ENCODE measurements at regions not wholly inside any gene's neighbourhood (a gene's known extent, or its start where the extent isn't known, plus 50 kb on each side); places are given as distances from the start of the nearest gene placed in this dataset.

DNA sequence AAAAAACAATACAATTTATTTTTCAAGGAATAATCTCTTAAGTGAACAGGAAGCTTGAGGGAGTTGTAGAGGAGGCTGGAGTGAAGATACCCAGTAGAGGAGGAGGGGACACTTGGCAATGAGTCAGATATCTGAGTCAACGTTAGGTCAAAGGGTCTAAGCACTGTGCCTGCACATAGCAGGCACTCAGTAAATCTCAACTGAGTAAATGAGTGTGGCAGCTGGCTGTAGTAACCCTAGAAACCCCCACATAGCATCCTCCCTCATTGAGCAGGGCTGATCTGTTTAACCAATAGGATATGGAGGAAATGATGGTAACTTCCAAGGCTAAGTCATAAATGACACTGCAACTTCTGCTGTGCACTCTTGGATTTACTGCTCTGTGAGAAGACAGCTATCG, 186.0 kb upstream of the FAM241A start:
- no TSS peak for BruUV-seq (replicated peaks)
- H2BK5ac ChIP-seq (ENCODE audit: low read depth, low read length, poor library complexity, severe bottlenecking): no peak overlapping the region
- H3K79me1 ChIP-seq (ENCODE audit: low read depth in 1 of 2, low read length in 2 of 2): no peaks in the 10 kb centered on the region
- no peaks in the 10 kb centered on the region for H3K9me1 ChIP-seq (ENCODE audit: insufficient read depth, low read length)
- ChIA-PET POLR2A (ENCODE audit: unreplicated experiment) (no interaction called here), CTCF (no interaction called here)
- H3K4ac ChIP-seq (ENCODE audit: low read depth, low read length): no peak overlapping the region
- H4K20me1 ChIP-seq (ENCODE audit: insufficient read depth, low read length): no peaks in the 10 kb centered on the region
- H4K8ac ChIP-seq (ENCODE audit: low read depth in 2 of 2, low read length in 2 of 2): no peak overlapping the region
- H3K14ac ChIP-seq (replicated peaks; ENCODE audit: low read depth, low read length): no peak overlapping the region
- no peak overlapping the region for H2AK5ac ChIP-seq (ENCODE audit: low read depth, low read length)
- no CpG with 5 or more reads among the region's 2 CpGs for WGBS, 2 experiments (ENCODE audit: extremely low coverage in 2 of 2, insufficient read length in 1 of 2)
- in situ Hi-C loops (cut with MboI; ENCODE audit: low sequenced_read_pairs): no loop called here
- H3K18ac ChIP-seq (ENCODE audit: low read depth, low read length): no peak overlapping the region
- no peak overlapping the region for H3K23ac ChIP-seq (ENCODE audit: low read depth, low read length)
- no peaks in the 10 kb centered on the region for H3K9me3 ChIP-seq (ENCODE audit: control insufficient read depth, insufficient read depth, low read length)
- H3K9ac ChIP-seq (ENCODE audit: low read depth, low read length): no peak overlapping the region
- no peaks in the 10 kb centered on the region for H3K36me3 ChIP-seq (ENCODE audit: control insufficient read depth, insufficient read depth, low read length)
- no peak overlapping the region for H4K91ac ChIP-seq (ENCODE audit: insufficient read depth, low read depth, low read length)
- dilution Hi-C loops (cut with HindIII; ENCODE audit: low sequenced_read_pairs, unreplicated experiment): no loop called here
- no peak overlapping the region for H2AK9ac ChIP-seq (replicated peaks; ENCODE audit: low read depth, low read length, poor library complexity)
- ATAC-seq (ENCODE audit: low read depth) (no peak), DNase-seq (peak; percentile 10)
- no peak overlapping the region for H3K4me2 ChIP-seq (ENCODE audit: low read depth, low read length)
- no peak overlapping the region for H2BK20ac ChIP-seq (ENCODE audit: low read depth, low read length)
- no peak for TF ChIP-seq NFE2L2 (IDR thresholded peaks at IDR 0.05; ENCODE audit: low read depth, low read length)
- no peak for TF ChIP-seq CHD1 (IDR thresholded peaks at IDR 0.05; ENCODE audit: low read depth, low read length)
- TF ChIP-seq SMC3 (IDR thresholded peaks at IDR 0.05; ENCODE audit: low read depth, low read length): no peak
- TF ChIP-seq, protein P1, sequence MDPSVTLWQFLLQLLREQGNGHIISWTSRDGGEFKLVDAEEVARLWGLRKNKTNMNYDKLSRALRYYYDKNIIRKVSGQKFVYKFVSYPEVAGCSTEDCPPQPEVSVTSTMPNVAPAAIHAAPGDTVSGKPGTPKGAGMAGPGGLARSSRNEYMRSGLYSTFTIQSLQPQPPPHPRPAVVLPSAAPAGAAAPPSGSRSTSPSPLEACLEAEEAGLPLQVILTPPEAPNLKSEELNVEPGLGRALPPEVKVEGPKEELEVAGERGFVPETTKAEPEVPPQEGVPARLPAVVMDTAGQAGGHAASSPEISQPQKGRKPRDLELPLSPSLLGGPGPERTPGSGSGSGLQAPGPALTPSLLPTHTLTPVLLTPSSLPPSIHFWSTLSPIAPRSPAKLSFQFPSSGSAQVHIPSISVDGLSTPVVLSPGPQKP (IDR thresholded peaks at IDR 0.05; ENCODE audit: borderline replicate concordance, low read depth, low read length): no peak
- H3K27ac ChIP-seq (ENCODE audit: insufficient read depth, low read length): no peak overlapping the region
- H3K4me3 ChIP-seq (ENCODE audit: insufficient read depth, low read depth, low read length): no peak overlapping the region
- no peak overlapping the region for H2BK120ac ChIP-seq (ENCODE audit: low read depth, low read length)
- intact Hi-C loops (cut with micrococcal nuclease): no loop called here
- H2BK15ac ChIP-seq (ENCODE audit: low read depth, low read length): no peak overlapping the region
- no peak overlapping the region for H3K56ac ChIP-seq (ENCODE audit: extremely low read depth, insufficient read depth, low read length)
- no peaks in the 10 kb centered on the region for H3K27me3 ChIP-seq (ENCODE audit: control insufficient read depth, insufficient read depth, low read length)
- H2AFZ ChIP-seq (replicated peaks; ENCODE audit: low read length, poor library complexity): no peak overlapping the region
- H4K5ac ChIP-seq (ENCODE audit: low read depth, low read length): no peak overlapping the region
- H3K4me1 ChIP-seq (ENCODE audit: control insufficient read depth, insufficient read depth, low read length): no peaks in the 10 kb centered on the region

Measured in IMR-90 (cell line).